ENCODE measurements at regions not wholly inside any gene's neighbourhood (a gene's known extent, or its start where the extent isn't known, plus 50 kb on each side); places are given as distances from the start of the nearest gene placed in this dataset.
"Not testable (repeated sequence)": the region's sequence is repeated elsewhere in the genome, so short reads cannot be mapped to it uniquely, and the experiment has no call there.

DNA sequence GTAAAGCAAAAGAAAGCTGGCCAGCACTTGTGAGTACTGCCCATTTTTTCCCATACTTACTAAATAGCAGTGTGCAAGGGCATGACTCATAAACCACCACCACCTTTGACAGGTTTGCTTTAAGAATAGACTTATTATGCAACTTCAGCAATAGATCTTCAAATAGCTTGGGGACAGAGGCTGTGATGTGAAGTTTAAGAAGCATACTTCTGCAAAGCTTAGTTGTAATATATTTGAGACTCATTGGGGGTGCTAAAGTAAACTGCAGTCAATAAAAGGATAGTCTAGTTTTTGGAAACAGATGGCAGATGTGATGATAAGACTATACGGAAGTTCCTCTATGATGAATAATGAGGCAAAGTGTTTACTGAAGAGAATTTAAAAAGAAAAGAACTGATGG, 210.0 kb downstream of the PLA2G4A start:
- no peaks in the 10 kb centered on the region for H3K9me3 ChIP-seq
- TF ChIP-seq, protein P1, sequence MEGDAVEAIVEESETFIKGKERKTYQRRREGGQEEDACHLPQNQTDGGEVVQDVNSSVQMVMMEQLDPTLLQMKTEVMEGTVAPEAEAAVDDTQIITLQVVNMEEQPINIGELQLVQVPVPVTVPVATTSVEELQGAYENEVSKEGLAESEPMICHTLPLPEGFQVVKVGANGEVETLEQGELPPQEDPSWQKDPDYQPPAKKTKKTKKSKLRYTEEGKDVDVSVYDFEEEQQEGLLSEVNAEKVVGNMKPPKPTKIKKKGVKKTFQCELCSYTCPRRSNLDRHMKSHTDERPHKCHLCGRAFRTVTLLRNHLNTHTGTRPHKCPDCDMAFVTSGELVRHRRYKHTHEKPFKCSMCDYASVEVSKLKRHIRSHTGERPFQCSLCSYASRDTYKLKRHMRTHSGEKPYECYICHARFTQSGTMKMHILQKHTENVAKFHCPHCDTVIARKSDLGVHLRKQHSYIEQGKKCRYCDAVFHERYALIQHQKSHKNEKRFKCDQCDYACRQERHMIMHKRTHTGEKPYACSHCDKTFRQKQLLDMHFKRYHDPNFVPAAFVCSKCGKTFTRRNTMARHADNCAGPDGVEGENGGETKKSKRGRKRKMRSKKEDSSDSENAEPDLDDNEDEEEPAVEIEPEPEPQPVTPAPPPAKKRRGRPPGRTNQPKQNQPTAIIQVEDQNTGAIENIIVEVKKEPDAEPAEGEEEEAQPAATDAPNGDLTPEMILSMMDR (IDR thresholded peaks at IDR 0.05) = no peak
- no peak overlapping the region for H3K4me3 ChIP-seq (ENCODE audit: low read depth in 1 of 2, low read length in 1 of 2)
- H3K36me3 ChIP-seq = no peaks in the 10 kb centered on the region
- H3K4me1 ChIP-seq (ENCODE audit: control insufficient read depth in 1 of 2, insufficient read depth in 1 of 2, low read depth in 1 of 2, low read length in 1 of 2) = peaks cover 3 to 7% of the 10 kb centered on the region in 2 experiments
- no peaks in the 10 kb centered on the region for H3K27me3 ChIP-seq
- H3K27ac ChIP-seq = no peak overlapping the region

DNA sequence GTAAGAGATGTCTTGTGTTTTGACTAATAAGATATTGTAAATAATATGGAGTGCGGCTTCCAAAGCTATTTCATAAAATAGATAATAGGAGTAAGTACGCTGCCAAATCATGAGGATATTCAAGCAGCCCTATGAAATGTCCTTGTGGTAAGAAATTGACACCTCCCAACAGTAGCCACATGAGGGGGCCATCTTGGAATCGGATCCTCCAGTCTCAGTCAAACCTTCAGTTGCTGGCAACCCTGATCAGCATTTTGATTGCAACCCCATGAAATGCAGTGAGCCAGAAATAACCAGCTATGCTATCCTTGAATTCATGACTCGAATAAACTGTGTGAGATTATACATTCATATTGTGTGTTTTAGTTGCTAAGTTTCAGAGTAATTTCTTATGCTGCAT, 212.4 kb downstream of the PLA2G4A start:
- H3K4me3 ChIP-seq (ENCODE audit: low read depth in 1 of 2, low read length in 1 of 2) = no peak overlapping the region
- H3K27me3 ChIP-seq = no peaks in the 10 kb centered on the region
- TF ChIP-seq, protein P1 (IDR thresholded peaks at IDR 0.05) = no peak
- no peaks in the 10 kb centered on the region for H3K4me1 ChIP-seq (ENCODE audit: control insufficient read depth in 1 of 2, insufficient read depth in 1 of 2, low read depth in 1 of 2, low read length in 1 of 2)
- H3K36me3 ChIP-seq = no peaks in the 10 kb centered on the region
- H3K9me3 ChIP-seq = no peaks in the 10 kb centered on the region
- no peak overlapping the region for H3K27ac ChIP-seq

DNA sequence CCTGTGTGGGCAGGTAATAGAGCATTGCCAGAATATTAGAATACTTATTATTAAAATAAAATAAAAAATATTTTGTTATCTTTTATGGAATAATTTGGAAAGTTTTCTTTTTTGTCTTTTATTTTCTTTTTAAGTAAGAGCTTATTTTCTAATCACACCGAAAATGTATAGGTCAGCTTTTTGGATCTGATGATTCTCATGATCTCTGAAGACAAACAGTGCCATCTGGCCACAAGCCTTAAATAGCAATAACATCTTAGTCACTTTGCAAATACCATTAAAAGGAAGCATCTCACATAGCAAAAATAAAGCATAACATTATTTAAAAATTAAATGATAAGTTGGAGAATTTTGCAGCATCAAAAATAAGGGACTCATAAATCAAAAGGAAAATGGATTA, 213.8 kb downstream of the PLA2G4A start:
- no peaks in the 10 kb centered on the region for H3K36me3 ChIP-seq
- no peak overlapping the region for H3K27ac ChIP-seq
- no peaks in the 10 kb centered on the region for H3K4me1 ChIP-seq (ENCODE audit: control insufficient read depth in 1 of 2, insufficient read depth in 1 of 2, low read depth in 1 of 2, low read length in 1 of 2)
- TF ChIP-seq, protein P1 (IDR thresholded peaks at IDR 0.05) = no peak
- no peaks in the 10 kb centered on the region for H3K27me3 ChIP-seq
- H3K9me3 ChIP-seq = no peaks in the 10 kb centered on the region
- H3K4me3 ChIP-seq (ENCODE audit: low read depth in 1 of 2, low read length in 1 of 2) = no peak overlapping the region

DNA sequence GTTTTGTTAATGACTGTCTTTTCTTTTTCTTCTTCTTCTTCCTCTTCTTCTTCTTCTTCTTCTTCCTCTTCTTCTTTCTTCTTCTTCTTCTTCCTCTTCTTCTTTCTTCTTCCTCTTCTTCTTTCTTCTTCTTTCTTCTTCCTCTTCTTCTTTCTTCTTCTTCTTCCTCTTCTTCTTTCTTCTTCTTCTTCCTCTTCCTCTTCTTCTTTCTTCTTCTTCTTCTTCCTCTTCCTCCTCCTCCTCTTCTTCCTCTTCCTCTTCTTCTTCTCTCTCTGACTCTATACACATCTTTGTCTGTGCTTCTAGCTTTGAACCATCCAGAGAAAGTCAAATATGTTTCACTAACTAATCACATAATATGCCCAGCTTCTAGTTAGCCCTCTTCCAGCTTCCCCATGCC, 214.7 kb downstream of the PLA2G4A start:
- not testable (repeated sequence) for H3K9me3 ChIP-seq; H3K27me3 ChIP-seq; H3K4me1 ChIP-seq (ENCODE audit: control insufficient read depth in 1 of 2, insufficient read depth in 1 of 2, low read depth in 1 of 2, low read length in 1 of 2); H3K4me3 ChIP-seq (ENCODE audit: low read depth in 1 of 2, low read length in 1 of 2); H3K36me3 ChIP-seq
- H3K27ac ChIP-seq = peak overlapping the region; percentile 65

DNA sequence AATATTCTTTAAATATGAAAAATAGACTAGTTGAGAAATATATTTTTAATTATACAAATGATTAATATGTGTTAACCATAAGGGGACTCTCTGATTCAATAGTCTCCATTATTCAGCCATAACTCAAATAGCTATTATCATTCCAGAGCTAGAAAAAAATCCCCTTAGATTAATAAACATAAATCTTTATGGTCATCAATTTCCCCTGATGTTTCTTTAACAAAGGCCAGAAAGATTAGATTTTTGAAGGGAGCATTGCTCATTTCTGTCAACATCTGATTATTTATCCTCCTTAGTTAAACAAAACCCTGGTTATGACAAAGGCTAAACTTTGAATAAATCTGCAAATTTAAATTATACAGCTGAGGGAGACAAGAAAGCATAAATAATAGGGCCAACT, 215.7 kb downstream of the PLA2G4A start:
- Histone ChIP-seq H3K4me3 (ENCODE audit: low read depth in 1 of 2, low read length in 1 of 2) (no peak overlapping the region), H3K9me3 (no peaks in the 10 kb centered on the region), H3K27ac (no peak overlapping the region), H3K27me3 (no peaks in the 10 kb centered on the region), H3K4me1 (ENCODE audit: control insufficient read depth in 1 of 2, insufficient read depth in 1 of 2, low read depth in 1 of 2, low read length in 1 of 2) (no peaks in the 10 kb centered on the region), H3K36me3 (no peaks in the 10 kb centered on the region)
- TF ChIP-seq, protein P1 (IDR thresholded peaks at IDR 0.05) = no peak

DNA sequence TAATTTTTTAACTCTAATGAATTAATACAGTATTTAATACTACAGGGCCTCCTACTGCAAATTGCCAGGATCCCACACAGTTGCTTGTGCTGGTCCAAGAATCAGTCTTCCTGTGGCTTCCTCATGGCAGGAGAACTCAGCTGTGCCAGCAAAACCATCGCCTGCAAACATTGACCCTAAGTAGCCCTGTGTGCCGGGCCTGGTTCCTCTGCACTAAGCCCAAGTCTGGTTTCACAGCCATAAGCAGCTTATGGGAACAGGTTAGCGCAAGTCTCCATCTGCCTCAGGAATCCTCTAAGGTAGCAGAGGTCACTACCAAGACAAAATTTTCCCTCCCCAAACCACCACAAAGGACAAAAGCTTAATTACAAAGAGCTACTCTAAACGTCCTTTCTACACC, 216.6 kb downstream of the PLA2G4A start:
- Histone ChIP-seq H3K27ac (no peak overlapping the region), H3K9me3 (no peaks in the 10 kb centered on the region), H3K4me3 (ENCODE audit: low read depth in 1 of 2, low read length in 1 of 2) (no peak overlapping the region), H3K4me1 (ENCODE audit: control insufficient read depth in 1 of 2, insufficient read depth in 1 of 2, low read depth in 1 of 2, low read length in 1 of 2) (no peaks in the 10 kb centered on the region), H3K36me3 (no peaks in the 10 kb centered on the region), H3K27me3 (no peaks in the 10 kb centered on the region)
- TF ChIP-seq, protein P1 (IDR thresholded peaks at IDR 0.05) = no peak

Measured in neutrophil (primary cell).